ENCODE measurements at regions not wholly inside any gene's neighbourhood (a gene's known extent, or its start where the extent isn't known, plus 50 kb on each side); places are given as distances from the start of the nearest gene placed in this dataset.

GRCh38 chr2:215664847-215665525, 229.1 kb upstream of the FN1 start:
- TF ChIP-seq SAFB2 (CRISPR knock-in tag; IDR thresholded peaks at IDR 0.05; ENCODE audit: borderline replicate concordance, low read depth) = no peak
- no peak for TF ChIP-seq CHD2 (IDR thresholded peaks at IDR 0.05; ENCODE audit: low read depth, low read length)
- no peak for TF ChIP-seq IKZF4 (CRISPR knock-in tag; IDR thresholded peaks at IDR 0.05; ENCODE audit: borderline replicate concordance, low read depth, not compliant biosample characterization)
- TF ChIP-seq ZHX2 (IDR thresholded peaks at IDR 0.05; ENCODE audit: low read depth) = no peak
- no peak for TF ChIP-seq ZHX2 (CRISPR knock-in tag; IDR thresholded peaks at IDR 0.05; ENCODE audit: borderline replicate concordance)
- no peak for TF ChIP-seq POLR2A (IDR thresholded peaks at IDR 0.05; ENCODE audit: insufficient read depth in 1 of 2, low read depth in 2 of 2, low read length in 2 of 2)
- TF ChIP-seq GATAD1 (CRISPR knock-in tag; IDR thresholded peaks at IDR 0.05) = no peak
- no peak for TF ChIP-seq TCF12 (IDR thresholded peaks at IDR 0.05)
- no peak for TF ChIP-seq TCF12 (CRISPR knock-in tag; IDR thresholded peaks at IDR 0.05)
- TF ChIP-seq CTCF (CRISPR knock-in tag; IDR thresholded peaks at IDR 0.05) = no peak
- TF ChIP-seq ZNF431 (CRISPR knock-in tag; IDR thresholded peaks at IDR 0.05; ENCODE audit: borderline replicate concordance, low read depth) = no peak
- no peak for TF ChIP-seq GMEB1 (CRISPR knock-in tag; IDR thresholded peaks at IDR 0.05; ENCODE audit: borderline replicate concordance)
- TF ChIP-seq NPAS2 (CRISPR knock-in tag; IDR thresholded peaks at IDR 0.05; ENCODE audit: borderline replicate concordance) = no peak
- TF ChIP-seq ZNF12 (CRISPR knock-in tag; IDR thresholded peaks at IDR 0.05) = no peak
- no peak for TF ChIP-seq ZBTB1 (CRISPR knock-in tag; IDR thresholded peaks at IDR 0.05; ENCODE audit: borderline replicate concordance)

Data from HepG2 (cell line).